ENCODE measurements at regions not wholly inside any gene's neighbourhood (a gene's known extent, or its start where the extent isn't known, plus 50 kb on each side); places are given as distances from the start of the nearest gene placed in this dataset.

GRCh38 chr7:153297141-153297540 lies 537.6 kb downstream of the ACTR3B start:
- no peaks in the 10 kb centered on the region for H3K27me3 Mint-ChIP-seq
- H3K4me3 Mint-ChIP-seq = no peak overlapping the region
- H3K27ac Mint-ChIP-seq = no peak overlapping the region
- no peaks in the 10 kb centered on the region for H3K4me1 Mint-ChIP-seq (ENCODE audit: unreplicated experiment)
- TF ChIP-seq, protein P1, sequence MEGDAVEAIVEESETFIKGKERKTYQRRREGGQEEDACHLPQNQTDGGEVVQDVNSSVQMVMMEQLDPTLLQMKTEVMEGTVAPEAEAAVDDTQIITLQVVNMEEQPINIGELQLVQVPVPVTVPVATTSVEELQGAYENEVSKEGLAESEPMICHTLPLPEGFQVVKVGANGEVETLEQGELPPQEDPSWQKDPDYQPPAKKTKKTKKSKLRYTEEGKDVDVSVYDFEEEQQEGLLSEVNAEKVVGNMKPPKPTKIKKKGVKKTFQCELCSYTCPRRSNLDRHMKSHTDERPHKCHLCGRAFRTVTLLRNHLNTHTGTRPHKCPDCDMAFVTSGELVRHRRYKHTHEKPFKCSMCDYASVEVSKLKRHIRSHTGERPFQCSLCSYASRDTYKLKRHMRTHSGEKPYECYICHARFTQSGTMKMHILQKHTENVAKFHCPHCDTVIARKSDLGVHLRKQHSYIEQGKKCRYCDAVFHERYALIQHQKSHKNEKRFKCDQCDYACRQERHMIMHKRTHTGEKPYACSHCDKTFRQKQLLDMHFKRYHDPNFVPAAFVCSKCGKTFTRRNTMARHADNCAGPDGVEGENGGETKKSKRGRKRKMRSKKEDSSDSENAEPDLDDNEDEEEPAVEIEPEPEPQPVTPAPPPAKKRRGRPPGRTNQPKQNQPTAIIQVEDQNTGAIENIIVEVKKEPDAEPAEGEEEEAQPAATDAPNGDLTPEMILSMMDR (conservative IDR thresholded peaks at IDR 0.05) = no peak
- H3K9me3 Mint-ChIP-seq = peaks cover 11% of the 10 kb centered on the region
- H3K36me3 Mint-ChIP-seq = no peaks in the 10 kb centered on the region
- DNase-seq (ENCODE audit: extremely low spot score, unreplicated experiment) = no peak

DNA sequence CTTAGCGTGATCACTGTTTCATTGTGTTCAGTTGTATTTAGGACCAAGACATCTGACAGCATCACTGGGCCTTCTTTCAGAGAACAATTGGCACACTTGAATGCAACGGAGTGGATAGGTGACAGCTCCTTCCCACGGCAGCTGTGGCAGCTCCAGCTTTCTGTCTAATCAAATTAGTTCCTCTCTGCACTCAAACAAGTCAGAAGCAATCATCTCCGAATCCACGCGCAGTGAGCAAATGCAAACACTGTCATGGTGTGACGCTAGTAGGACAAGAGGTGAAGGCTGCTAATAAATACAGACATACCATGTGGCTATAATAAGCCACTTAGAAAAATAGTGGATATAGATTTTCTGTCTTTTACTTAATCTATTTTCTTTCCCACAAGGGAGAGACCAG lies 542.4 kb downstream of the ACTR3B start:
- DNase-seq (ENCODE audit: extremely low spot score, unreplicated experiment) = no peak

GRCh38 chr7:153320005-153320404 lies 560.5 kb downstream of the ACTR3B start:
- Mint-ChIP-seq H3K36me3 (no peaks in the 10 kb centered on the region), H3K4me1 (ENCODE audit: unreplicated experiment) (no peaks in the 10 kb centered on the region), H3K27me3 (no peaks in the 10 kb centered on the region), H3K9me3 (peaks cover 8% of the 10 kb centered on the region), H3K27ac (no peak overlapping the region), H3K4me3 (no peak overlapping the region)
- TF ChIP-seq, protein P1 (conservative IDR thresholded peaks at IDR 0.05) = no peak
- DNase-seq (ENCODE audit: extremely low spot score, unreplicated experiment) = no peak

More for the DNA sequence above, 542.4 kb downstream of the ACTR3B start:
- Mint-ChIP-seq H3K27ac (no peak overlapping the region), H3K36me3 (no peaks in the 10 kb centered on the region), H3K4me1 (ENCODE audit: unreplicated experiment) (no peaks in the 10 kb centered on the region), H3K4me3 (no peak overlapping the region), H3K9me3 (no peaks in the 10 kb centered on the region), H3K27me3 (no peaks in the 10 kb centered on the region)
- TF ChIP-seq, protein P1 (conservative IDR thresholded peaks at IDR 0.05) = no peak

- Mint-ChIP-seq H3K36me3 (no peaks in the 10 kb centered on the region), H3K4me3 (no peak overlapping the region), H3K27me3 (no peaks in the 10 kb centered on the region), H3K9me3 (peaks cover 8% of the 10 kb centered on the region), H3K27ac (no peak overlapping the region), H3K4me1 (ENCODE audit: unreplicated experiment) (no peaks in the 10 kb centered on the region)
- TF ChIP-seq, protein P1 (conservative IDR thresholded peaks at IDR 0.05) = no peak
- DNase-seq (ENCODE audit: extremely low spot score, unreplicated experiment) = no peak
Observed at GRCh38 chr7:153320681-153321080, 561.1 kb downstream of the ACTR3B start.

GRCh38 chr7:153322991-153323390 lies 563.4 kb downstream of the ACTR3B start:
- H3K9me3 Mint-ChIP-seq = peaks cover 8% of the 10 kb centered on the region
- no peak overlapping the region for H3K27ac Mint-ChIP-seq
- H3K4me1 Mint-ChIP-seq (ENCODE audit: unreplicated experiment) = no peaks in the 10 kb centered on the region
- no peaks in the 10 kb centered on the region for H3K27me3 Mint-ChIP-seq
- TF ChIP-seq, protein P1 (conservative IDR thresholded peaks at IDR 0.05) = no peak
- H3K36me3 Mint-ChIP-seq = no peaks in the 10 kb centered on the region
- no peak for DNase-seq (ENCODE audit: extremely low spot score, unreplicated experiment)
- H3K4me3 Mint-ChIP-seq = no peak overlapping the region

GRCh38 chr7:153324094-153324493 lies 564.5 kb downstream of the ACTR3B start:
- Mint-ChIP-seq H3K9me3 (peaks cover 8% of the 10 kb centered on the region), H3K27ac (no peak overlapping the region), H3K36me3 (no peaks in the 10 kb centered on the region), H3K4me1 (ENCODE audit: unreplicated experiment) (no peaks in the 10 kb centered on the region), H3K27me3 (no peaks in the 10 kb centered on the region), H3K4me3 (no peak overlapping the region)
- TF ChIP-seq, protein P1 (conservative IDR thresholded peaks at IDR 0.05) = no peak
- DNase-seq (ENCODE audit: extremely low spot score, unreplicated experiment) = no peak
